GM20000 (cell line): ENCODE measurements at regions not wholly inside any gene's neighbourhood (a gene's known extent, or its start where the extent isn't known, plus 50 kb on each side); places are given as distances from the start of the nearest gene placed in this dataset.

ENCODE experiments used
- DNase-seq: peaks from one replicate; pipeline ENCODE4 v3.0.0; 2012; ENCODE audit warnings: low spot score
- TF ChIP-seq, protein P1 (sequence below): IDR thresholded peaks from 2 replicates; pipeline ENCODE4 v1.5.1; 2012; ENCODE audit warnings: mild to moderate bottlenecking, control low read depth; ENCODE audit errors: extremely low read depth, missing control alignments

DNA sequence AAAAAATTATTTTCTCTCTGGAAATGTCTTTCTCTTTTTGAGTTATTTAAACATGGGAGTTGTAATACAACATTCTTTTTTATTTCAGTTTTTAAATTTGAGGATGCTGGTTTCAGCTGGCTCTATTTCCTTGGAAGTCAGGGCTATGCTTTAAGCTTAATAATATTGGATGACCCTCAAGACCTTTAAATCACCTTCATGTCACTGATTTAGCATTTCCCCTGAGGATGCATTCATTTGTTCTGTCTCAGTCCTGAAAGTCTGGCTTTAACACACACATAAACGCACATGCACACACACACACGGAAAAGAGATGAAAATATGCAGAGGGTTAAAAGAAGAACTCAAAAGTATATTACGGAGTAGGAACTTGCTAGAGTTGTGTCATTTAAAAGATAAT lies 260.5 kb downstream of the PTBP2 start:
- no peak for DNase-seq
- TF ChIP-seq, protein P1, sequence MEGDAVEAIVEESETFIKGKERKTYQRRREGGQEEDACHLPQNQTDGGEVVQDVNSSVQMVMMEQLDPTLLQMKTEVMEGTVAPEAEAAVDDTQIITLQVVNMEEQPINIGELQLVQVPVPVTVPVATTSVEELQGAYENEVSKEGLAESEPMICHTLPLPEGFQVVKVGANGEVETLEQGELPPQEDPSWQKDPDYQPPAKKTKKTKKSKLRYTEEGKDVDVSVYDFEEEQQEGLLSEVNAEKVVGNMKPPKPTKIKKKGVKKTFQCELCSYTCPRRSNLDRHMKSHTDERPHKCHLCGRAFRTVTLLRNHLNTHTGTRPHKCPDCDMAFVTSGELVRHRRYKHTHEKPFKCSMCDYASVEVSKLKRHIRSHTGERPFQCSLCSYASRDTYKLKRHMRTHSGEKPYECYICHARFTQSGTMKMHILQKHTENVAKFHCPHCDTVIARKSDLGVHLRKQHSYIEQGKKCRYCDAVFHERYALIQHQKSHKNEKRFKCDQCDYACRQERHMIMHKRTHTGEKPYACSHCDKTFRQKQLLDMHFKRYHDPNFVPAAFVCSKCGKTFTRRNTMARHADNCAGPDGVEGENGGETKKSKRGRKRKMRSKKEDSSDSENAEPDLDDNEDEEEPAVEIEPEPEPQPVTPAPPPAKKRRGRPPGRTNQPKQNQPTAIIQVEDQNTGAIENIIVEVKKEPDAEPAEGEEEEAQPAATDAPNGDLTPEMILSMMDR, result no peak

GRCh38 chr1:96983866-96984265 lies 262.3 kb downstream of the PTBP2 start:
- DNase-seq, result no peak
- TF ChIP-seq, protein P1, result no peak

DNA sequence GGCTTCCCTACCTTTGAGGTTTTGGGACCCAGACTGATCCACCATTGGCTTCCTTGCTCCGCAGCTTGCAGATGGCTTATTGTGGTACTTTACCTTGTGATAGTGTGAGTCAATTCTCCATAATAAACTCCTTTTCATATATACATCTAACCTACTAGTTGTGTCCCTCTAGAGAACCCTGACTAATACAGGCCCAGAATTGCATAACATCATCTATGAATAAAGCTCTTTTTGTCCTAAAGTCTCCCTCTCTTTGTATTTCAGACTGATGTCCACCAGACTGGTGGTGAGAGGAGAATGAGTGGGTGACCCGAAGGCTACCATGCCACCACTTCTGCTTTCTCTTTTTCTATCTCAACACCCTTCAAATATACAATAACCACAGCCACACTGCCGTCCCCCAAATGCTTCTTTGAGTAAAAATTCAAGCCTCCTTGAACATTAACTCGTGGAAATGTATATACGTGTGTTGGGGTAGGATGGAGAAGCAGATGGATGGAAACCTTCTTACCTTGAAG lies 265.7 kb downstream of the PTBP2 start:
- no peak for DNase-seq
- TF ChIP-seq, protein P1, result no peak

DNA sequence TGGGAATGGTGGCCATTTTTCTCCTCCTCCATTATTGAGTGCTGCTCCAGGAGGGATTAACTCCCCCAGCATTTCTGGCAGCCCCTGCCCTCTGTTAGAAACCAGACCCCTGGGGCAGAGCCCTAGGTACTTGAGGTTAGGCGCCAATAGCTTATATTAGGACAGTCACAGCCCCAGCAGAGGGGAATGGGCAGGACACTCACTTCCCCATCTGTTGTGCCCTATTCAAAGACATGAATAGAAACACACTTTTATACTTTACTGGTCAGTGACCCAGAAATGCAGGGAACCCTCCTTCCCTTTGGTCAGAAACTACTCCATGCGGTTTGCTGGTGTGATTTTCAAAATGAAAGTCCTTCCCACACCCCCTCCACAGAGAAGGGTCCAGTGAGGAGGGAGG lies 267.7 kb downstream of the PTBP2 start:
- TF ChIP-seq, protein P1, result no peak
- no peak for DNase-seq

DNA sequence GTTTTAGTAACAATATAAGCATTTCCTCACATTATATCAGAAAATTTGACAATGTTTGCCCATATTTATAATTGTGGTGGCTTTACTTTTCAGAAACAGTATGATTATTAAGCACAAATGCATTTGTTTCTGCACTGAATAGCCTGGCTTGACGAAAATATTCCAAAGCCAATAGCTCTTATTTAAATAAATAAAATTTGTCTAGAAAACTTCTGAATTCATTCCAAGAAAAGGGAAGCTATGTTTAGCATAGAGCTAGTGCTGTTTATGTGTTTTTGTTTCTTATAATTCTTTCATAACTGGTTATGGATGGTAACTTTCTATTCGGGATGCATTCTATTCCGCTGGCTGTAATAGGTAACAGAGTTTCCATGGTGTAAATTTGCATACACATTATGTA lies 268.6 kb downstream of the PTBP2 start:
- DNase-seq, result no peak
- TF ChIP-seq, protein P1, result no peak

DNA sequence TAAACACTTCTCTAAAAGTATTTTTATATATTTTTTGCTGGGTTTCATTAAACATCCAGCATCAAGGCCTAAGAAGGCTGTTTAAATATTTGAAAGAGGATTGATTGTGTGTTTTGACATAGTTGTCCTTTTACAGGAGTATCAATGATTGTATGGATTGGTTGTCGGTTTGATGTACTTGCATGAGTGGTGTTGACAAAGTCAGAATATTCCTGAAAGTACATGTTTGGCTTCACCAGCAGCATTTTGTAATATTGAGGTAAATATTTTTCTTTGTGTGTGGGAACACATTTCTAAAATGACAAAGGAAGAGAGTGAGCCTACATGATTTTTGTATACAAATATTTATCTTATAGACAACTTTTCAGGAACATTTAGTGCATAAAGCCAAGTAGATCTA lies 269.7 kb downstream of the PTBP2 start:
- TF ChIP-seq, protein P1, result no peak
- DNase-seq, result no peak

GRCh38 chr1:96992871-96993270 lies 271.3 kb downstream of the PTBP2 start:
- TF ChIP-seq, protein P1, result no peak
- DNase-seq, result no peak
